H9 (cell line): ENCODE measurements at regions not wholly inside any gene's neighbourhood (a gene's known extent, or its start where the extent isn't known, plus 50 kb on each side); places are given as distances from the start of the nearest gene placed in this dataset.

ENCODE experiments used
- DNase-seq: peaks from one replicate; pipeline ENCODE4 v3.0.0-alpha.2; 2017
- H2AFZ ChIP-seq: one replicate; pipeline ENCODE4 v1.6.1; 2013; ENCODE audit warnings: mild to moderate bottlenecking, low read length, control low read depth, moderate library complexity
- H2AK5ac ChIP-seq: 2 replicates; pipeline ENCODE4 v1.6.1; 2013; ENCODE audit warnings: low read length, control low read depth, mixed read lengths; ENCODE audit not compliant: insufficient read length
- H2BK120ac ChIP-seq: one replicate; pipeline ENCODE4 v1.6.1; 2013; ENCODE audit warnings: low read depth, mild to moderate bottlenecking, low read length, control low read depth, inconsistent platforms; ENCODE audit not compliant: poor library complexity, severe bottlenecking
- H2BK12ac ChIP-seq: 2 replicates; pipeline ENCODE4 v1.6.1; 2013; ENCODE audit warnings: low read length, control low read depth, mixed read lengths, low read depth; ENCODE audit not compliant: insufficient read length
- H2BK15ac ChIP-seq: 2 replicates; pipeline ENCODE4 v1.6.1; 2013; ENCODE audit warnings: low read depth, low read length, control low read depth
- H2BK20ac ChIP-seq: one replicate; pipeline ENCODE4 v1.6.1; 2013; ENCODE audit warnings: low read depth, mild to moderate bottlenecking, low read length, control low read depth, inconsistent platforms; ENCODE audit not compliant: poor library complexity, severe bottlenecking
- H2BK5ac ChIP-seq: 2 replicates; pipeline ENCODE4 v1.6.1; 2013; ENCODE audit warnings: low read length, control low read depth, mixed read lengths; ENCODE audit not compliant: insufficient read length
- H3K14ac ChIP-seq: 2 replicates; pipeline ENCODE4 v1.6.1; 2013; ENCODE audit warnings: low read length, control low read depth; ENCODE audit not compliant: insufficient read depth
- H3K18ac ChIP-seq: 2 replicates; pipeline ENCODE4 v1.6.1; 2013; ENCODE audit warnings: low read depth, mild to moderate bottlenecking, mixed read lengths, low read length, control low read depth; ENCODE audit not compliant: insufficient read length
- H3K23ac ChIP-seq: 2 replicates; pipeline ENCODE4 v1.6.1; 2013; ENCODE audit warnings: low read length, control low read depth, mixed read lengths, low read depth; ENCODE audit not compliant: insufficient read length
- H3K23me2 ChIP-seq: 2 replicates; pipeline ENCODE4 v1.6.1; 2013; ENCODE audit warnings: low read depth, mild to moderate bottlenecking, mixed read lengths, low read length, control low read depth; ENCODE audit not compliant: insufficient read length, poor library complexity, severe bottlenecking
- H3K27ac ChIP-seq: 2 replicates; pipeline ENCODE4 v1.5.1; 2013; ENCODE audit warnings: low read length, control low read depth, mixed read lengths, low read depth; ENCODE audit not compliant: insufficient read length
- H3K27me3 ChIP-seq: 2 replicates; pipeline ENCODE4 v1.6.1; 2013; ENCODE audit warnings: low read length, control low read depth, inconsistent platforms; ENCODE audit not compliant: insufficient read depth
- H3K4ac ChIP-seq: 2 replicates; pipeline ENCODE4 v1.6.1; 2013; ENCODE audit warnings: low read depth, mild to moderate bottlenecking, control low read depth, inconsistent platforms, low read length, moderate library complexity
- H3K4me1 ChIP-seq: 2 replicates; pipeline ENCODE4 v1.6.1; 2013; ENCODE audit warnings: low read length, control low read depth, inconsistent platforms; ENCODE audit not compliant: insufficient read depth
- H3K4me2 ChIP-seq: 2 replicates; pipeline ENCODE4 v1.6.1; 2013; ENCODE audit warnings: low read length, control low read depth, mixed read lengths; ENCODE audit not compliant: insufficient read length, insufficient read depth
- H3K56ac ChIP-seq: 2 replicates; pipeline ENCODE4 v1.6.1; 2013; ENCODE audit warnings: low read depth, mild to moderate bottlenecking, mixed read lengths, low read length, control low read depth; ENCODE audit not compliant: insufficient read length
- H3K79me1 ChIP-seq: 2 replicates; pipeline ENCODE4 v1.6.1; 2013; ENCODE audit warnings: low read depth, mild to moderate bottlenecking, moderate library complexity, low read length, control low read depth, inconsistent platforms; ENCODE audit not compliant: insufficient read depth, poor library complexity, severe bottlenecking
- H3K79me2 ChIP-seq: 2 replicates; pipeline ENCODE4 v1.6.1; 2013; ENCODE audit warnings: low read length, control low read depth, inconsistent platforms; ENCODE audit not compliant: insufficient read depth
- H3K9ac ChIP-seq: 2 replicates; pipeline ENCODE4 v1.6.1; 2013; ENCODE audit warnings: low read length, control low read depth, mixed read lengths; ENCODE audit not compliant: insufficient read length; ENCODE audit errors: extremely low read depth
- H3K9me3 ChIP-seq: one replicate; pipeline ENCODE4 v1.6.1; 2013; ENCODE audit warnings: low read depth, low read length, inconsistent platforms; ENCODE audit not compliant: control insufficient read depth
- H3T11ph ChIP-seq: one replicate; pipeline ENCODE4 v1.6.1; 2013; ENCODE audit warnings: mild to moderate bottlenecking, low read length, control low read depth, inconsistent platforms
- H4K20me1 ChIP-seq: one replicate; pipeline ENCODE4 v1.6.1; 2013; ENCODE audit not compliant: control insufficient read depth, insufficient read length, insufficient read depth
- H4K5ac ChIP-seq: 2 replicates; pipeline ENCODE4 v1.6.1; 2013; ENCODE audit warnings: low read depth, mild to moderate bottlenecking, mixed read lengths, low read length, control low read depth; ENCODE audit not compliant: insufficient read length
- H4K8ac ChIP-seq: replicated peaks from 2 replicates; pipeline ENCODE4 v1.6.1; 2013; ENCODE audit warnings: low read length, control low read depth, mixed read lengths, low read depth; ENCODE audit not compliant: insufficient read length
- H4K91ac ChIP-seq: 2 replicates; pipeline ENCODE4 v1.6.1; 2013; ENCODE audit warnings: low read depth, mild to moderate bottlenecking, moderate library complexity, mixed read lengths, low read length, control low read depth; ENCODE audit not compliant: insufficient read length
- H3K27ac Mint-ChIP-seq, 3 experiments: 2 replicates in 2 of 3; 3 replicates in 1 of 3; pipeline ENCODE4 v1.8.0; 2020 to 2021; ENCODE audit warnings: mixed read lengths in 3 of 3, mild to moderate bottlenecking in 1 of 3, moderate library complexity in 1 of 3
- H3K27me3 Mint-ChIP-seq: 2 replicates; pipeline ENCODE4 v1.8.0; 2021; ENCODE audit warnings: low read depth, mild to moderate bottlenecking, moderate library complexity, mixed read lengths
- H3K36me3 Mint-ChIP-seq, 3 experiments: 2 replicates in 2 of 3; 3 replicates in 1 of 3; pipeline ENCODE4 v1.8.0; 2020 to 2021; ENCODE audit warnings: low read depth in 3 of 3, mixed read lengths in 3 of 3; ENCODE audit not compliant: insufficient read depth in 1 of 3
- H3K4me1 Mint-ChIP-seq, 2 experiments: 2 replicates each; pipeline ENCODE4 v1.8.0; 2020; ENCODE audit warnings: mixed read lengths in 2 of 2
- H3K4me3 Mint-ChIP-seq, 2 experiments: 2 replicates in 1 of 2; 3 replicates in 1 of 2; pipeline ENCODE4 v1.8.0; 2020 to 2021; ENCODE audit warnings: mild to moderate bottlenecking in 2 of 2, mixed read lengths in 2 of 2, moderate library complexity in 1 of 2
- H3K9me3 Mint-ChIP-seq, 2 experiments: 2 replicates in 1 of 2; 3 replicates in 1 of 2; pipeline ENCODE4 v1.8.0; 2020; ENCODE audit warnings: mild to moderate bottlenecking in 2 of 2, mixed read lengths in 2 of 2, moderate library complexity in 1 of 2
- CTCF ChIP-seq: fragments of 200-600 bp; sonication (generic); conservative IDR thresholded peaks from 3 replicates; pipeline ENCODE4 v1.8.0; 2021; ENCODE audit warnings: antibody characterized with exemption, mild to moderate bottlenecking
- WGBS: extraction: QIAGEN DNeasy Blood & Tissue Kit; methylation state at CpG from one replicate; pipeline ENCODE4 v1.1.7; 2013; ENCODE audit warnings: missing lambda C conversion rate, low lambda C conversion rate, mixed read lengths; ENCODE audit not compliant: insufficient read length; ENCODE audit errors: extremely low coverage; 5-methylcytosine and 5-hydroxymethylcytosine counted together

GRCh38 chr16:66030036-66030435 lies 336.5 kb upstream of the CDH5 start:
- peak overlapping the region in 1 of 3 experiments; percentile 51; a peak in 1 of 7 replicates for H3K27ac Mint-ChIP-seq
- Histone ChIP-seq H4K5ac (no peak overlapping the region), H3K4ac (no peak overlapping the region; the same call in 1 of the 2 replicates), H3K27ac (no peak overlapping the region), H2BK12ac (no peak overlapping the region), H3K14ac (no peak overlapping the region), H2BK120ac (no peak overlapping the region), H3K23ac (no peak overlapping the region), H2BK5ac (no peak overlapping the region), H2BK15ac (no peak overlapping the region), H2AK5ac (no peak overlapping the region), H3K56ac (no peak overlapping the region), H4K8ac (no peak overlapping the region), H4K20me1 (no peaks in the 10 kb centered on the region), H3K9me3 (no peaks in the 10 kb centered on the region), H3K79me2 (no peaks in the 10 kb centered on the region), H3K18ac (no peak overlapping the region), H3K4me1 (no peaks in the 10 kb centered on the region), H3K23me2 (no peaks in the 10 kb centered on the region), H2BK20ac (no peak overlapping the region), H4K91ac (no peak overlapping the region), H2AFZ (no peak overlapping the region), H3K4me2 (no peak overlapping the region), H3K79me1 (no peaks in the 10 kb centered on the region), H3K9ac (no peak overlapping the region), H3K27me3 (no peaks in the 10 kb centered on the region), H3T11ph (no peak overlapping the region)
- H3K4me3 Mint-ChIP-seq = no peak overlapping the region
- H3K27me3 Mint-ChIP-seq = no peaks in the 10 kb centered on the region; the same call in 1 of the 2 replicates
- DNase-seq = no peak
- WGBS = no CpG with 5 or more reads among the region's 4 CpGs
- H3K4me1 Mint-ChIP-seq = no peaks in the 10 kb centered on the region; a peak in 1 of 4 replicates
- H3K36me3 Mint-ChIP-seq = peaks cover under 1 to 2% (median 1%) of the 10 kb centered on the region in 3 experiments; a peak in 5 of 7 replicates
- peaks cover 2 to 8% of the 10 kb centered on the region in 2 experiments for H3K9me3 Mint-ChIP-seq
- no peak for TF ChIP-seq CTCF
